ENCODE measurements at regions not wholly inside any gene's neighbourhood (a gene's known extent, or its start where the extent isn't known, plus 50 kb on each side); places are given as distances from the start of the nearest gene placed in this dataset.

- no peak overlapping the region for H3K4me3 ChIP-seq (ENCODE audit: control insufficient read depth in 1 of 7, extremely low read depth in 1 of 7, insufficient read depth in 4 of 7, low read depth in 2 of 7, low read length in 6 of 7)
- H3K27me3 ChIP-seq (replicated peaks in 2 of 5; ENCODE audit: control insufficient read depth in 4 of 5, insufficient read depth in 5 of 5, low read length in 4 of 5): no peaks in the 10 kb centered on the region
- no peak for DNase-seq
- WGBS (ENCODE audit: insufficient coverage): 100% methylated on average over 1 of the region's 3 CpGs
- no peak overlapping the region for H3K27ac ChIP-seq (ENCODE audit: insufficient read depth in 1 of 2, low read depth in 1 of 2, low read length in 2 of 2, poor library complexity in 1 of 2, severe bottlenecking in 2 of 2)
- H3K4me1 ChIP-seq (ENCODE audit: control extremely low read depth in 1 of 4, control insufficient read depth in 4 of 4, insufficient read depth in 4 of 4, low read length in 3 of 4): no peaks in the 10 kb centered on the region
- ChIA-PET CTCF (interaction anchor here (1.2 kb wide), 1 partner anchor 28 kb away, joined by 3 read pairs; no protein-coding TSS in a partner anchor), POLR2A (no interaction called here)
- H3K36me3 ChIP-seq (ENCODE audit: control insufficient read depth in 4 of 4, insufficient read depth in 4 of 4, low read length in 3 of 4): no peaks in the 10 kb centered on the region
- no peaks in the 10 kb centered on the region for H3K9me3 ChIP-seq (ENCODE audit: control extremely low read depth in 1 of 5, control insufficient read depth in 4 of 5, insufficient read depth in 2 of 5, low read depth in 1 of 5, low read length in 4 of 5)
Observed at GRCh38 chr9:3600672-3601071, 74.9 kb upstream of the RFX3 start.

GRCh38 chr9:3597792-3598191, 72.0 kb upstream of the RFX3 start:
- no peak overlapping the region for H3K27ac ChIP-seq (ENCODE audit: insufficient read depth in 1 of 2, low read depth in 1 of 2, low read length in 2 of 2, poor library complexity in 1 of 2, severe bottlenecking in 2 of 2)
- H3K27me3 ChIP-seq (replicated peaks in 2 of 5; ENCODE audit: control insufficient read depth in 4 of 5, insufficient read depth in 5 of 5, low read length in 4 of 5): no peaks in the 10 kb centered on the region
- no peak overlapping the region for H3K4me3 ChIP-seq (ENCODE audit: control insufficient read depth in 1 of 7, extremely low read depth in 1 of 7, insufficient read depth in 4 of 7, low read depth in 2 of 7, low read length in 6 of 7)
- ChIA-PET POLR2A (no interaction called here), CTCF (no interaction called here)
- H3K36me3 ChIP-seq (ENCODE audit: control insufficient read depth in 4 of 4, insufficient read depth in 4 of 4, low read length in 3 of 4): no peaks in the 10 kb centered on the region
- no peak for DNase-seq
- H3K9me3 ChIP-seq (ENCODE audit: control extremely low read depth in 1 of 5, control insufficient read depth in 4 of 5, insufficient read depth in 2 of 5, low read depth in 1 of 5, low read length in 4 of 5): no peaks in the 10 kb centered on the region
- 94% methylated on average over 6 of the region's 8 CpGs for WGBS (ENCODE audit: insufficient coverage)
- H3K4me1 ChIP-seq (ENCODE audit: control extremely low read depth in 1 of 4, control insufficient read depth in 4 of 4, insufficient read depth in 4 of 4, low read length in 3 of 4): no peaks in the 10 kb centered on the region

GRCh38 chr9:3586066-3586465, 60.3 kb upstream of the RFX3 start:
- H3K9me3 ChIP-seq (ENCODE audit: control extremely low read depth in 1 of 5, control insufficient read depth in 4 of 5, insufficient read depth in 2 of 5, low read depth in 1 of 5, low read length in 4 of 5): peaks cover 0 to 29% (median 2%) of the 10 kb centered on the region in 5 experiments
- H3K4me3 ChIP-seq (ENCODE audit: control insufficient read depth in 1 of 7, extremely low read depth in 1 of 7, insufficient read depth in 4 of 7, low read depth in 2 of 7, low read length in 6 of 7): no peak overlapping the region
- no peaks in the 10 kb centered on the region for H3K4me1 ChIP-seq (ENCODE audit: control extremely low read depth in 1 of 4, control insufficient read depth in 4 of 4, insufficient read depth in 4 of 4, low read length in 3 of 4)
- no peak overlapping the region for H3K27ac ChIP-seq (ENCODE audit: insufficient read depth in 1 of 2, low read depth in 1 of 2, low read length in 2 of 2, poor library complexity in 1 of 2, severe bottlenecking in 2 of 2)
- DNase-seq: peak; percentile 26 to 91 (median 80)
- CTCF ChIA-PET: no interaction called here
- H3K36me3 ChIP-seq (ENCODE audit: control insufficient read depth in 4 of 4, insufficient read depth in 4 of 4, low read length in 3 of 4): peaks cover 0 to 8% (median 1%) of the 10 kb centered on the region in 4 experiments
- POLR2A ChIA-PET: no interaction called here
- H3K27me3 ChIP-seq (replicated peaks in 2 of 5; ENCODE audit: control insufficient read depth in 4 of 5, insufficient read depth in 5 of 5, low read length in 4 of 5): no peaks in the 10 kb centered on the region

- WGBS (ENCODE audit: insufficient coverage): 44% methylated on average over 6 of the region's 6 CpGs
- ChIA-PET POLR2A (interaction anchor here (1.0 kb wide), 1 partner anchor 9 kb away, joined by 4 read pairs; no protein-coding TSS in a partner anchor), CTCF (no interaction called here)
- no peaks in the 10 kb centered on the region for H3K4me1 ChIP-seq (ENCODE audit: control extremely low read depth in 1 of 4, control insufficient read depth in 4 of 4, insufficient read depth in 4 of 4, low read length in 3 of 4)
- no peak overlapping the region for H3K4me3 ChIP-seq (ENCODE audit: control insufficient read depth in 1 of 7, extremely low read depth in 1 of 7, insufficient read depth in 4 of 7, low read depth in 2 of 7, low read length in 6 of 7)
- peaks cover 0 to 34% (median 5%) of the 10 kb centered on the region in 5 experiments for H3K9me3 ChIP-seq (ENCODE audit: control extremely low read depth in 1 of 5, control insufficient read depth in 4 of 5, insufficient read depth in 2 of 5, low read depth in 1 of 5, low read length in 4 of 5)
- H3K36me3 ChIP-seq (ENCODE audit: control insufficient read depth in 4 of 4, insufficient read depth in 4 of 4, low read length in 3 of 4): peaks cover 0 to 9% (median 1%) of the 10 kb centered on the region in 4 experiments
- no peak overlapping the region for H3K27ac ChIP-seq (ENCODE audit: insufficient read depth in 1 of 2, low read depth in 1 of 2, low read length in 2 of 2, poor library complexity in 1 of 2, severe bottlenecking in 2 of 2)
- peak; percentile 14 to 84 (median 69) for DNase-seq
- no peaks in the 10 kb centered on the region for H3K27me3 ChIP-seq (replicated peaks in 2 of 5; ENCODE audit: control insufficient read depth in 4 of 5, insufficient read depth in 5 of 5, low read length in 4 of 5)
Observed at GRCh38 chr9:3585606-3586005, 59.8 kb upstream of the RFX3 start.

GRCh38 chr9:3578786-3579185, 53.0 kb upstream of the RFX3 start:
- POLR2A ChIA-PET: interaction anchor here (0.6 kb wide), 1 partner anchor 210 kb away, joined by 4 read pairs; no protein-coding TSS in a partner anchor
- peaks cover 0 to 39% (median 2%) of the 10 kb centered on the region in 5 experiments for H3K9me3 ChIP-seq (ENCODE audit: control extremely low read depth in 1 of 5, control insufficient read depth in 4 of 5, insufficient read depth in 2 of 5, low read depth in 1 of 5, low read length in 4 of 5)
- no peak overlapping the region for H3K27ac ChIP-seq (ENCODE audit: insufficient read depth in 1 of 2, low read depth in 1 of 2, low read length in 2 of 2, poor library complexity in 1 of 2, severe bottlenecking in 2 of 2)
- peaks cover 0 to 9% (median 8%) of the 10 kb centered on the region in 4 experiments for H3K4me1 ChIP-seq (ENCODE audit: control extremely low read depth in 1 of 4, control insufficient read depth in 4 of 4, insufficient read depth in 4 of 4, low read length in 3 of 4)
- CTCF ChIA-PET: interaction anchor here (1.4 kb wide), 1 partner anchor 52 kb away, joined by 5 read pairs; no protein-coding TSS in a partner anchor
- peak in 1 of 3 donors; percentile 30 for DNase-seq
- WGBS (ENCODE audit: insufficient coverage): no CpG with 5 or more reads among the region's 2 CpGs
- peaks cover 0 to 12% (median 0%) of the 10 kb centered on the region in 4 experiments for H3K36me3 ChIP-seq (ENCODE audit: control insufficient read depth in 4 of 4, insufficient read depth in 4 of 4, low read length in 3 of 4)
- no peak overlapping the region for H3K4me3 ChIP-seq (ENCODE audit: control insufficient read depth in 1 of 7, extremely low read depth in 1 of 7, insufficient read depth in 4 of 7, low read depth in 2 of 7, low read length in 6 of 7)
- H3K27me3 ChIP-seq (replicated peaks in 2 of 5; ENCODE audit: control insufficient read depth in 4 of 5, insufficient read depth in 5 of 5, low read length in 4 of 5): no peaks in the 10 kb centered on the region

GRCh38 chr9:3576328-3576727, 50.5 kb upstream of the RFX3 start:
- Histone ChIP-seq H3K27me3 (replicated peaks in 2 of 5; ENCODE audit: control insufficient read depth in 4 of 5, insufficient read depth in 5 of 5, low read length in 4 of 5) (no peaks in the 10 kb centered on the region), H3K4me3 (ENCODE audit: control insufficient read depth in 1 of 7, extremely low read depth in 1 of 7, insufficient read depth in 4 of 7, low read depth in 2 of 7, low read length in 6 of 7) (peak overlapping the region in 2 of 7 experiments; percentile 1 to 39), H3K36me3 (ENCODE audit: control insufficient read depth in 4 of 4, insufficient read depth in 4 of 4, low read length in 3 of 4) (peaks cover 0 to 9% (median 0%) of the 10 kb centered on the region in 4 experiments), H3K4me1 (ENCODE audit: control extremely low read depth in 1 of 4, control insufficient read depth in 4 of 4, insufficient read depth in 4 of 4, low read length in 3 of 4) (peaks cover 0 to 12% (median 8%) of the 10 kb centered on the region in 4 experiments), H3K9me3 (ENCODE audit: control extremely low read depth in 1 of 5, control insufficient read depth in 4 of 5, insufficient read depth in 2 of 5, low read depth in 1 of 5, low read length in 4 of 5) (peaks cover 0 to 26% (median 1%) of the 10 kb centered on the region in 5 experiments), H3K27ac (ENCODE audit: insufficient read depth in 1 of 2, low read depth in 1 of 2, low read length in 2 of 2, poor library complexity in 1 of 2, severe bottlenecking in 2 of 2) (peak overlapping the region in 1 of 2 experiments; percentile 62)
- ChIA-PET CTCF (interaction anchor here (1.7 kb wide), 1 partner anchor 49 kb away, joined by 5 read pairs; no protein-coding TSS in a partner anchor), POLR2A (interaction anchor here (1.0 to 1.1 kb wide), 2 partner anchors 9 to 49 kb away, joined by 4 to 9 read pairs; no protein-coding TSS in a partner anchor)
- DNase-seq: peak; percentile 34 to 87 (median 77)
- WGBS (ENCODE audit: insufficient coverage): 30% methylated on average over 7 of the region's 7 CpGs

- CTCF ChIA-PET: interaction anchor here (1.7 kb wide), 1 partner anchor 49 kb away, joined by 5 read pairs; no protein-coding TSS in a partner anchor
- Histone ChIP-seq H3K4me1 (ENCODE audit: control extremely low read depth in 1 of 4, control insufficient read depth in 4 of 4, insufficient read depth in 4 of 4, low read length in 3 of 4) (peaks cover 0 to 12% (median 8%) of the 10 kb centered on the region in 4 experiments), H3K36me3 (ENCODE audit: control insufficient read depth in 4 of 4, insufficient read depth in 4 of 4, low read length in 3 of 4) (peaks cover 0 to 5% (median 0%) of the 10 kb centered on the region in 4 experiments), H3K9me3 (ENCODE audit: control extremely low read depth in 1 of 5, control insufficient read depth in 4 of 5, insufficient read depth in 2 of 5, low read depth in 1 of 5, low read length in 4 of 5) (peaks cover 0 to 21% (median 1%) of the 10 kb centered on the region in 5 experiments), H3K27me3 (replicated peaks in 2 of 5; ENCODE audit: control insufficient read depth in 4 of 5, insufficient read depth in 5 of 5, low read length in 4 of 5) (no peaks in the 10 kb centered on the region), H3K27ac (ENCODE audit: insufficient read depth in 1 of 2, low read depth in 1 of 2, low read length in 2 of 2, poor library complexity in 1 of 2, severe bottlenecking in 2 of 2) (peak overlapping the region in 1 of 2 experiments; percentile 62), H3K4me3 (ENCODE audit: control insufficient read depth in 1 of 7, extremely low read depth in 1 of 7, insufficient read depth in 4 of 7, low read depth in 2 of 7, low read length in 6 of 7) (peak overlapping the region in 1 of 7 experiments; percentile 10)
- no peak for DNase-seq
- 93% methylated on average over 3 of the region's 3 CpGs for WGBS (ENCODE audit: insufficient coverage)
- POLR2A ChIA-PET: interaction anchor here (1.0 to 1.1 kb wide), 2 partner anchors 9 to 49 kb away, joined by 4 to 9 read pairs; no protein-coding TSS in a partner anchor
Observed at GRCh38 chr9:3575821-3576220, 50.0 kb upstream of the RFX3 start.

Data from common myeloid progenitor, CD34-positive (primary cell).